Smooth muscle cell of the brain vasculature (primary cell): ENCODE measurements at regions not wholly inside any gene's neighbourhood (a gene's known extent, or its start where the extent isn't known, plus 50 kb on each side); places are given as distances from the start of the nearest gene placed in this dataset.
"Not testable (repeated sequence)": the region's sequence is repeated elsewhere in the genome, so short reads cannot be mapped to it uniquely, and the experiment has no call there.

ENCODE experiments used
- DNase-seq: peaks from one replicate; pipeline ENCODE4 v3.0.0-alpha.2; 2012; ENCODE audit warnings: low read depth, low spot score

DNA sequence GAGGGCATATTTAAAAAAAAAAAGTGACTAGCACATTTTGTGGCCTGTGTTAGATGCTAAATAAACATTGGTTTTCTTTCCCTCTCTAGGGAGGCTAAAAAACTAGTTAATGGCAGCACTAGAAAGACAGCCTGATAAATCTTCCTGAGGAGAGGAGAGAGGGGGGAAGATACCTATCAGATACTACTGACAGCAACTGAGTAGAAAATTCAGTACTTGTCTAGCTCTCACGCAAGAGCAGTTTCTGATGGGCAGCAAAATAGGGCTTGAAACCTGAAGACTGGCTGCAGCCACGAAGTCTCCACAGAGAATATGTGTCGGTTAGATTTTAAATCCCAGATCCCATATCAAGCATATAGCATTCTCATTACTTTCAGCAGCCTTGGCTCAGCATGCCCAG lies 388.2 kb downstream of the KCNA4 start:
- DNase-seq, result no peak

- no peak for DNase-seq
Measured at GRCh38 chr11:29627541-29627940, 389.3 kb downstream of the KCNA4 start.

- DNase-seq, result no peak
Measured at GRCh38 chr11:29623144-29623722, 393.6 kb downstream of the KCNA4 start.

DNA sequence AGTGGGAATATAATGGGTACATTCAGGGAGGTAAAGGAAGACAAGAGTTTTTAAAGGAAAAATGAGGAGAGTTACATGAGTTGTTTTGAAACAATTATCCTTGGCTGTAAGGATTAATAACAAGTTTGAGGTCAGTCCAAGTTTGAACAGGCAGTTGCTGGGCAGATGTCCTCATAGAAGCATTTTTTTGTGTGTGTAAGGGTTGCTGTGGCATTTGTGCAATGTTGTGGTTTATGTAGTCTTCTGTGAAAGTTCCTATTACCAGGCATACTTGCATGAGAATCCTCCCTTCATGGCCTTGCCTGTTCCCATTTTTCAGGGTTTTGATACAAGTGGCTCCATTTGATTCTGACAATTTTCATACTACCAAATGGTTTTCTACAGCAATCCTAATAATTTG lies 400.2 kb downstream of the KCNA4 start:
- DNase-seq, result no peak

DNA sequence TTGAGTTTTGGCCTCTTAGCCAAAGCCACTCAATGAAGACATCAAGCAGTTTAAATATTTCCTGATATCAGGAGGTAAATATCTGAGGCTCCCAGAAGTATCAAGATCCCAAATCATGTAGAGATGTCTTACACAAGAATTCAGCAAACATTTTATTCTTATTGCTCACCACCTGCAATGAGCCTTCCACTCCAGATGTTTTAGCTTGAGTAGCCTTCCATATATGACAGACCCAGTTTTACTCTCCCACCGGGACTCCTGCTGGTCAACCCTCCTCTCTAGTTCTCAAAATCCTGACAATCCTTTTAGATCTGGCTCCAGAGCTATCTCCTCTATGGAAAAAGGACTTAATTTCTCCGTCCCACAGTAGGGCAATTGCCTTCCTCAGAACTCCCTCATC lies 404.4 kb downstream of the KCNA4 start:
- DNase-seq, result no peak

DNA sequence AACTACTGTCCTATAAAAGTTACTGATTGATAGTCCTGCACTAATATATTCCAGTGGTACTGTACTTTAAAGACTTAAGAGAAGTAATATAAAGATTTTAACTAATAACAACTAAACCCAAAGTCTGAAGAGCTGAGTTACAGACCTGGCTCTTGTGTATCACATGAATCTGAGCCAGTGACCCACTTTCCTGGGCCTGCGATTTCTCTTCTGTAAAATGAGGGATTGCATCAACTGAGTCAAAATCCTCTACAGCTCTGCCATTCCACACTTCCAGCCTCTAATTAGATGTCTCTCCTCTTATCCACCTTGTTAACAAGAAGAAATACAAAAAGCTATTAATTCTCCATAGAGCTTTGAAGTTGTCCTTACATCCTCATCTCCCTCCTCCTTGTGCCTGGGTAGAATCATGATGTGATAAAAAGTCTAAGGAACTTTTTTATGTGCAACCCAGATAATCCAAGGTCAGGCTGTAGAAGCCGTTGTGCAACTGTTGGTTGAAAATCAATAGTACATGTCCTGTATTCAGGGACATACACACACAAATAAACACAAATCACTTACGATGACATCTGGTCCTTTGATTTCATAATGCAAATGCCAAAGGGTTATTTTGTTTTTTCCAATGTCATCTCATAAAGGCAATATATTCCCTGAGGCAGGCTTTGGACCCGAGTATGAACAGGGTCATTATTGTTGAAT lies 410.3 kb downstream of the KCNA4 start:
- DNase-seq, result no peak

GRCh38 chr11:29600151-29600575 lies 416.7 kb downstream of the KCNA4 start:
- DNase-seq, result not testable (repeated sequence)

DNA sequence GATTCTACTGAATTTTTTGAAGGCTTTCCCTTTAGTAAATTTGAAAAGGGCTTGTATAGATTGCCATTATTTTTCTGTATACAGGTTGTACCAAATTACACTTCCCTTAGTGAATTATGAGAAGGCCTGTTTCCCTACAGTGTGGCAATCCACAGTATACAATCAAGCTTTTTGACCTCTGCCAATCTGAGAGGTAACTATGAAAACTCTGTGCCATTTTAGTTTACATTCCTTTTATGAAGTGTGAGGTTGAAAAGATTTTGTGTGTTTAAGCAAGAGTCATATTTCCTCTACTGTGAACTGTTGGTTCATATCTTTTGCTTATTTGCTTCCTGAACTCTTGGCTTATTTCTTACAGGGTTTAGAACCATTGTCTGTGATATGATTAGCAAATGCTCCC lies 432.5 kb downstream of the KCNA4 start:
- no peak for DNase-seq

DNA sequence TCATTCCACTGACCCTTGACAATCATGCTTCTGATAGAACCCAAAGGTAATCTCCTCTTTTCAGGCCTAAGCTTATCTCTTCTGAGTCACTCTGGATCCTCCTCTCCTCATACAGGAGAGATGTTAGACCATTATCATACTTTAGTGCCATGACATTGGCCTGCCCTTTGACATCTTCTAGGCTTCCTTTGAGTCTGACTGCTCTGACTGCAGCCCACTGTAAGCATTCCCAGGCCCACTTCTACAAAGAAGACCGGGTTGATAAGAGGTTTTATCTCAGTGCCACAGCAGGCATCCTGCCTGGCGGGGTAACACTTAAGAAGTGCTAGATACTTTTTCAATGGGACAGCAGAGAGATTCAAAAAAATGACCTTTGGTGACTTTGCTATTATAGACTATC lies 438.0 kb downstream of the KCNA4 start:
- DNase-seq, result no peak

- no peak for DNase-seq
Measured at GRCh38 chr11:29564486-29564885, 452.3 kb downstream of the KCNA4 start.

DNA sequence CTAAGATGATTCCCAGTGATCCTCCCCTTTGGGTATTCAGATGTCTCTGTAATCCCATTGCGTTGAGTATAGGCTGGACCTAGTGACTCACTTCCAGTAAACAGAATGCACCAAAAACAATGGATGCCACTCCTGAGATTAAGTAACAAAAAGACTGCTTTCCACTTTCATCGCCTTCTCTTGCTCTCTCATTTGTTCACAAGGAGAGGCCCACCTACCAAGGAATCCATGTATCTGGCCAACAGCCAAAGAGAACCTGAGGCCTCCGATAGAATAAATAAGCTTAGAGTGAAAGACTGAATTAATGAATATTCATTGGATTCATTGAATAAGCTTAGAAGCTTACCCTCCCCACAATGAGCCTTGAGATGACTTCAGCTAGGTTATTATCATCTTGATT lies 454.6 kb downstream of the KCNA4 start:
- DNase-seq, result no peak

GRCh38 chr11:29553990-29554389 lies 462.8 kb downstream of the KCNA4 start:
- DNase-seq, result no peak

GRCh38 chr11:29538339-29539036 lies 478.3 kb downstream of the KCNA4 start:
- no peak for DNase-seq

DNA sequence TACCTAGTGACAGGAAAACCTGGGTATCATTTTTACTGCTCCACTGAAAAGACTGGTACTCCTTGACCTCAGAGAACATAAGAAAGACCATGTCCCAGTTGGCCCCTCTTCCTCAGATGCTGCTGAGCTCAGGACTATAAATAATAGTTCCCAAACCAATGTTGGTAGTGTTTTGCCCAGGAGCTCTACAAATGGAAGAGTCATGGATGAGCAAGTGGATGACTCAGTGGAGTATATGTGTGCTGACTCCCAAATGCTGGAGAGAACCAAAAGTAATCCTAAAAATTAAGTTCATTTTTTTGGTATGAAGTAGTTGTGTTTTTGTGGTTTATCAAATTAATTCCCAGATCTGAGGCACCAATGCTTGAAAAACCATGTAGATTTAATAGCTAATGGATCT lies 482.0 kb downstream of the KCNA4 start:
- no peak for DNase-seq

- DNase-seq, result no peak
Measured at GRCh38 chr11:29530961-29531360, 485.9 kb downstream of the KCNA4 start.

GRCh38 chr11:29527391-29527936 lies 489.4 kb downstream of the KCNA4 start:
- no peak for DNase-seq

DNA sequence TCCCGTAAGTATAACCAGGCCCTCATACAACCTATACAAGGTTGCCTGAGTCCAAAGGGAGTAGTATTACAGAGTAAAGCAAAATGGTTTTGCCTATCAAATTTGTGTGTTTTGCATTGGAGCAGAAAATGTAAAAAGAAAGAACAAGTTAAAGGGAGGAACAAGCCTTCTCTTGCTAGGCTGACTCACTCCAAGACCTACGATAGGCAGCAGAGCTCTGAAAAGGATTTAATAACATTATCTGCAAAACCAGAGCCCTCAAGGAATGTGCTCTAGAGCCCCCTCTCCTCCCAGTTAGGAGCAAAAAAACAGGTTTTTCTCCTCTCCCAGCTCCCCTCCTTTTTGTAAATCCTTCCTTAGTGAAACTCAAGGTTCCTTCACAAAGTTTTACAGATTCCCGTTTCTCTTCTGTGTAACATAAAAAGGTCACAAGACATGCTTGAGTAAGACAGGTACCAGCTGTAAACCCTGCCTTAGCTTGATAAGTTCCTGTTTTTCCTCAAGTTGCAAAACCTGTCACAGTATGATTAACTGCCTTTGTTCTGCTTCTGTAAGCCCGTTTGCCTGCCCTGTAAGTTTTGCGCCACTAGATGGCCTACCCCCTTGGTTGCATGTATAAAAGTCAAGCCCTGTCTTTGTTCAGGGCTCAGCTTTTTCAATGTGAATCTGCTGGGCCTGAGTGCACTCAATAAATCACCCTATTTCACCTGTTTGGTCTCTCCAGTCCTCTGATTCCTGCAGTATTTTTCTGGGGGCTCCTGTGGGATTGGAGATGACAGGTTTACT lies 498.2 kb downstream of the KCNA4 start:
- DNase-seq, result no peak

DNA sequence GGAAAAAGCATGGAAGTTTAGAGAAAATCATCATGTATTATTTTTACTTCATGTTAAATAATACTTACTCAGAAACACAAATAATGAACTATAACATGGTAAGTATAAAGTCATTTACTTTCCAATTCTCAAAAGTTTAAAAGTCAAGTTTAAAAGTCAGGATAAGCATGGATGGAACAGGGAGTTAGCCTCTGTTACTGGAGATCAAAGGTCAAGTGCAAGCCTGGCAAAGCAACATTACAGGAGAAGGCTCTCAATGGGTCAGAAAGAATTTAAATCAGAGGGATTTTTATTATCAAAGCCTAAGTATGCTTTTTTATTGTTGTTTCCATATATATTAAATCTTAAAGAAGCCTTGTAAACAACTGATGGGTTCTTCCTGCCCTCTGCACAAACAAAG lies 505.4 kb downstream of the KCNA4 start:
- DNase-seq, result no peak

DNA sequence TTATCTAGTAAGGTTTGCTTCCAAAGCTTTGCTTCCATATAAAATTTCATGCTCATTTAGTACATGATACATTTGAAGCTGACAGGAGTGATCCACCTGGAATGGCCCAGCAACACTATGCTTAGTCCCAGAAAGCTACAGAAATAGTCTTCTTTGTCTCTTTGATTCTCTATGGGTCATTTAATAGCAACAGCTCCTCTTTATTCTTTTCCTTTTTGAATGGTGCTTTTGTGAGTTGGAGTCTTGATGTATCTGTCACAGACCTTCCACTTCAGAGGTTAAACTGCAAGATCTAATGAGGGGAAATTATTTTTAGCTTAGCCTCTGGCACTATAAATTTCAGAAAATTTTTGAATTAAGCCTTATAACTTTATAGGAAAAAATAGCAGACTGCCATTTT lies 509.5 kb downstream of the KCNA4 start:
- DNase-seq, result no peak

GRCh38 chr11:29495676-29496075 lies 521.2 kb downstream of the KCNA4 start:
- no peak for DNase-seq

- no peak for DNase-seq
Measured at GRCh38 chr11:29490938-29491337, 525.9 kb downstream of the KCNA4 start.

DNA sequence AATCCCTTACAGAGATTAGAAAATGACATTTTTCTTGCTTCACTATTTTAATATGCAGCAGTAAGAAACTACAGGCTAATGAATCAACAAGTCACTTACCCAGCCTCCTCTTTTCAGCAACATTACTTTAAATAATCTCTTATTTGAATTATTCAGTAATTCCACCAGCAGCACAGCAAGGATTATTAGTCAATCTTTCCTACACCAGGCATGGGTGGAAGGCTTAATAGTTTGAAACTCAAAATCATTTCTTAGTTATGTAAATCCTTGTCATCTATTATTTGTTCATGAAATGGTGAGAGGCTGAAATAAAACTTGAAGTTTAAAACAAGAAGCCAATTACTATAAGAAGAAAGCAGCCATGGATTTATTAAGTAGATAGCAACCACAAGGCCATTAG lies 530.5 kb downstream of the KCNA4 start:
- DNase-seq, result no peak
